Upper lobe of right lung (tissue), 1 donor: ENCODE measurements at regions not wholly inside any gene's neighbourhood (a gene's known extent, or its start where the extent isn't known, plus 50 kb on each side); places are given as distances from the start of the nearest gene placed in this dataset.

Source experiments
- ATAC-seq: fragments of 200-7000 bp; cut with Tn5 transposase; one replicate; pipeline ENCODE4 v1.9.1; 2020; ENCODE audit warnings: mild to moderate bottlenecking, moderate library complexity
- DNase-seq: peaks from one replicate; pipeline ENCODE4 v3.0.0-alpha.2; 2020
- H3K27ac ChIP-seq: fragments of 200-600 bp; one replicate; pipeline ENCODE4 v1.8.0; 2022
- H3K27me3 ChIP-seq: fragments of 200-600 bp; one replicate; pipeline ENCODE4 v1.8.0; 2022; ENCODE audit warnings: mild to moderate bottlenecking
- H3K36me3 ChIP-seq: fragments of 200-600 bp; one replicate; pipeline ENCODE4 v1.8.0; 2022
- H3K4me1 ChIP-seq: fragments of 200-600 bp; one replicate; pipeline ENCODE4 v1.8.0; 2022
- H3K4me3 ChIP-seq: fragments of 200-600 bp; one replicate; pipeline ENCODE4 v1.8.0; 2022; ENCODE audit warnings: mild to moderate bottlenecking
- H3K9me3 ChIP-seq: fragments of 200-600 bp; one replicate; pipeline ENCODE4 v1.8.0; 2022
- CTCF ChIP-seq: fragments of 200-600 bp; IDR thresholded peaks from one replicate; pipeline ENCODE4 v1.8.0; 2022; ENCODE audit warnings: antibody characterized with exemption
- intact Hi-C: fragments of 100-400 bp; cut with DNase I; formaldehyde crosslinking; loops from one replicate; pipeline ENCODE4 v1.11.0; 2022
- donor health status: DM: no; HTN: yes; CAD: no; lungs with severe emphysema.

- no peaks in the 10 kb centered on the region for H3K36me3 ChIP-seq
- H3K27ac ChIP-seq = no peak overlapping the region
- no peaks in the 10 kb centered on the region for H3K4me1 ChIP-seq
- H3K4me3 ChIP-seq = no peak overlapping the region
- no peaks in the 10 kb centered on the region for H3K27me3 ChIP-seq
- no peak for TF ChIP-seq CTCF
- DNase-seq (no peak), ATAC-seq (no peak)
- no peaks in the 10 kb centered on the region for H3K9me3 ChIP-seq
- intact Hi-C loops = no loop called here
Observed at GRCh38 chr1:41998250-41998649, 79.5 kb upstream of the HIVEP3 start.

- H3K9me3 ChIP-seq = no peaks in the 10 kb centered on the region
- no peak overlapping the region for H3K4me3 ChIP-seq
- no peaks in the 10 kb centered on the region for H3K27me3 ChIP-seq
- TF ChIP-seq CTCF = no peak
- H3K4me1 ChIP-seq = no peaks in the 10 kb centered on the region
- intact Hi-C loops = no loop called here
- no peak overlapping the region for H3K27ac ChIP-seq
- ATAC-seq (no peak), DNase-seq (no peak)
- H3K36me3 ChIP-seq = no peaks in the 10 kb centered on the region
Observed at GRCh38 chr1:41997153-41997552, 78.4 kb upstream of the HIVEP3 start.

- TF ChIP-seq CTCF = no peak
- H3K27me3 ChIP-seq = no peaks in the 10 kb centered on the region
- H3K4me1 ChIP-seq = no peaks in the 10 kb centered on the region
- no peak for ATAC-seq
- H3K27ac ChIP-seq = no peak overlapping the region
- intact Hi-C loops = no loop called here
- no peak for DNase-seq
- H3K4me3 ChIP-seq = no peak overlapping the region
- no peaks in the 10 kb centered on the region for H3K9me3 ChIP-seq
- H3K36me3 ChIP-seq = no peaks in the 10 kb centered on the region
Observed at GRCh38 chr1:41995441-41996130, 76.9 kb upstream of the HIVEP3 start.

GRCh38 chr1:41994195-41994894 lies 75.6 kb upstream of the HIVEP3 start:
- Histone ChIP-seq H3K9me3 (no peaks in the 10 kb centered on the region), H3K4me1 (no peaks in the 10 kb centered on the region), H3K4me3 (no peak overlapping the region), H3K27me3 (no peaks in the 10 kb centered on the region), H3K36me3 (no peaks in the 10 kb centered on the region), H3K27ac (no peak overlapping the region)
- no peak for TF ChIP-seq CTCF
- DNase-seq = no peak
- ATAC-seq = no peak
- intact Hi-C loops = no loop called here

- Histone ChIP-seq H3K27ac (no peak overlapping the region), H3K27me3 (no peaks in the 10 kb centered on the region), H3K4me1 (no peaks in the 10 kb centered on the region), H3K9me3 (no peaks in the 10 kb centered on the region), H3K4me3 (no peak overlapping the region), H3K36me3 (no peaks in the 10 kb centered on the region)
- DNase-seq (no peak), ATAC-seq (no peak)
- TF ChIP-seq CTCF = no peak
- intact Hi-C loops = no loop called here
Observed at GRCh38 chr1:41983451-41983850, 64.7 kb upstream of the HIVEP3 start.
